ENCODE measurements at regions not wholly inside any gene's neighbourhood (a gene's known extent, or its start where the extent isn't known, plus 50 kb on each side); places are given as distances from the start of the nearest gene placed in this dataset.
A peak's percentile ranks its signal among the peaks of the same experiment; 100 is the strongest.

- peaks cover 17% of the 10 kb centered on the region for H3K4me1 Mint-ChIP-seq
- Histone ChIP-seq H3F3A (ENCODE audit: low read depth) (no peaks in the 10 kb centered on the region), H3K4me3 (no peak overlapping the region), H3K27ac (no peak overlapping the region), H3K9me3 (ENCODE audit: low read depth) (no peaks in the 10 kb centered on the region), H2AFZ (replicated peaks) (peak overlapping the region; percentile 6), H3K4me1 (peaks cover 4% of the 10 kb centered on the region), H3K4me2 (no peak overlapping the region), H3K27me3 (no peaks in the 10 kb centered on the region), H3K79me2 (ENCODE audit: low read depth) (no peaks in the 10 kb centered on the region), H3K9ac (no peak overlapping the region), H4K20me1 (ENCODE audit: low read depth) (no peaks in the 10 kb centered on the region), H3K36me3 (no peaks in the 10 kb centered on the region)
- H3K9me3 Mint-ChIP-seq, result no peaks in the 10 kb centered on the region
- H3K27me3 Mint-ChIP-seq (ENCODE audit: insufficient read depth, low read depth), result peaks cover 4% of the 10 kb centered on the region
- DNase-seq (ENCODE audit: low spot score), result no peak
- H3K27ac Mint-ChIP-seq, result no peak overlapping the region
- TF ChIP-seq EZH2phosphoT487 (IDR thresholded peaks at IDR 0.05), result no peak
- TF ChIP-seq EZH2 (IDR thresholded peaks at IDR 0.05), result no peak
- TF ChIP-seq CTCF (IDR thresholded peaks at IDR 0.05), result no peak
- H3K4me3 Mint-ChIP-seq, result no peak overlapping the region
- no peaks in the 10 kb centered on the region for H3K36me3 Mint-ChIP-seq
Measured at GRCh38 chr5:20105915-20106314, 117.9 kb upstream of the CDH18 start.

DNA sequence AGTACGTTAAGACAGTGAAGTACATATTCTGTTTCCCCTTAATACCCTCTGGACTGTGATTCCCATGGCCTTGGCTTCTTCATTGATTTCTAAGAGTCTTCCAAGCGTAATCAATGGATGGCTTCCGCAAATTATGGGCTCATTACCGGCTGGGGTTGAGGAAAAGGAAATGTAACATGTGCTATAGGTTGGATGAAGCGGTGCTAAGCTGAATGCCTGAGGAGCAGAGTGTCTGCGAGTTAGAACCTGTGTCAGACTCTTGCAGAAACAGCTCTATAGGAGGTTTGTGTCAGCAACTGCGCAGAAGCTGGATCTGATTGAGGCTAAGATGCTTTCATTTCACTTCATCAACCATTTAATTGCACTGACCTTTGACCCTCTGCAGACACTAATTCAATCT, 114.3 kb upstream of the CDH18 start:
- Mint-ChIP-seq H3K36me3 (no peaks in the 10 kb centered on the region), H3K9me3 (no peaks in the 10 kb centered on the region)

GRCh38 chr5:20098694-20099093, 110.7 kb upstream of the CDH18 start:
- no peak overlapping the region for H3K27ac Mint-ChIP-seq
- no peaks in the 10 kb centered on the region for H3K9me3 Mint-ChIP-seq
- no peak overlapping the region for H3K4me3 ChIP-seq
- no peaks in the 10 kb centered on the region for H3K36me3 ChIP-seq
- H3K27me3 Mint-ChIP-seq (ENCODE audit: insufficient read depth, low read depth), result no peaks in the 10 kb centered on the region
- no peaks in the 10 kb centered on the region for H3K36me3 Mint-ChIP-seq
- no peaks in the 10 kb centered on the region for H3K79me2 ChIP-seq (ENCODE audit: low read depth)
- H3K27ac ChIP-seq, result no peak overlapping the region
- no peak for DNase-seq (ENCODE audit: low spot score)
- H3F3A ChIP-seq (ENCODE audit: low read depth), result no peaks in the 10 kb centered on the region
- no peaks in the 10 kb centered on the region for H4K20me1 ChIP-seq (ENCODE audit: low read depth)
- TF ChIP-seq EZH2phosphoT487 (IDR thresholded peaks at IDR 0.05) (no peak), CTCF (IDR thresholded peaks at IDR 0.05) (no peak), EZH2 (IDR thresholded peaks at IDR 0.05) (no peak)
- H3K27me3 ChIP-seq, result no peaks in the 10 kb centered on the region
- peaks cover 13% of the 10 kb centered on the region for H3K4me1 Mint-ChIP-seq
- H3K4me1 ChIP-seq, result peaks cover 4% of the 10 kb centered on the region
- no peaks in the 10 kb centered on the region for H3K9me3 ChIP-seq (ENCODE audit: low read depth)
- no peak overlapping the region for H2AFZ ChIP-seq (replicated peaks)
- no peak overlapping the region for H3K9ac ChIP-seq
- no peak overlapping the region for H3K4me2 ChIP-seq
- H3K4me3 Mint-ChIP-seq, result no peak overlapping the region

More for the DNA sequence above, 114.3 kb upstream of the CDH18 start:
- no peaks in the 10 kb centered on the region for H3K79me2 ChIP-seq (ENCODE audit: low read depth)
- H3K4me3 ChIP-seq, result no peak overlapping the region
- H3K4me1 Mint-ChIP-seq, result peaks cover 17% of the 10 kb centered on the region
- peaks cover 4% of the 10 kb centered on the region for H3K27me3 Mint-ChIP-seq (ENCODE audit: insufficient read depth, low read depth)
- no peaks in the 10 kb centered on the region for H3K9me3 ChIP-seq (ENCODE audit: low read depth)
- peaks cover 4% of the 10 kb centered on the region for H3K4me1 ChIP-seq
- H3K36me3 ChIP-seq, result no peaks in the 10 kb centered on the region
- TF ChIP-seq EZH2phosphoT487 (IDR thresholded peaks at IDR 0.05) (no peak), EZH2 (IDR thresholded peaks at IDR 0.05) (no peak), CTCF (IDR thresholded peaks at IDR 0.05) (no peak)
- peak overlapping the region; percentile 57 for H3K27ac Mint-ChIP-seq
- H4K20me1 ChIP-seq (ENCODE audit: low read depth), result no peaks in the 10 kb centered on the region
- no peak overlapping the region for H3K27ac ChIP-seq
- no peak overlapping the region for H3K4me2 ChIP-seq
- H2AFZ ChIP-seq (replicated peaks), result no peak overlapping the region
- peak; percentile 33 for DNase-seq (ENCODE audit: low spot score)
- H3K9ac ChIP-seq, result no peak overlapping the region
- no peak overlapping the region for H3K4me3 Mint-ChIP-seq
- H3F3A ChIP-seq (ENCODE audit: low read depth), result no peaks in the 10 kb centered on the region
- H3K27me3 ChIP-seq, result no peaks in the 10 kb centered on the region
